Keratinocyte (primary cell): ENCODE measurements at regions not wholly inside any gene's neighbourhood (a gene's known extent, or its start where the extent isn't known, plus 50 kb on each side); places are given as distances from the start of the nearest gene placed in this dataset.

ENCODE experiments used
- DNase-seq: peaks from one replicate; pipeline ENCODE4 v3.0.0-alpha.2; 2011; ENCODE audit warnings: low read depth, missing footprints, low spot score
- FAIRE-seq: peaks from 2 replicates; lab custom pipeline; 2011; peaks lifted over from hg19 to GRCh38; lab: Jason Lieb, UNC
- H2AFZ ChIP-seq: 2 replicates; pipeline ENCODE4 v1.6.0; 2012; ENCODE audit warnings: low read length, control low read depth, inconsistent platforms; ENCODE audit not compliant: control insufficient read depth
- H3K27ac ChIP-seq: 2 replicates; pipeline ENCODE4 v1.5.1; 2011; ENCODE audit warnings: low read length; ENCODE audit not compliant: control insufficient read depth, insufficient read depth
- H3K27me3 ChIP-seq: 3 replicates; pipeline ENCODE4 v1.6.0; 2011; ENCODE audit warnings: low read length; ENCODE audit not compliant: control insufficient read depth, insufficient read depth; ENCODE audit errors: extremely low read depth
- H3K36me3 ChIP-seq, 2 experiments: 2 replicates in 1 of 2; 3 replicates in 1 of 2; pipeline ENCODE4 v1.5.1; 2011; ENCODE audit warnings: low read length in 2 of 2, mild to moderate bottlenecking in 1 of 2; ENCODE audit not compliant: control insufficient read depth in 2 of 2, insufficient read depth in 2 of 2; ENCODE audit errors: extremely low read depth in 1 of 2
- H3K4me1 ChIP-seq: 3 replicates; pipeline ENCODE4 v1.5.1; 2011; ENCODE audit warnings: low read length; ENCODE audit not compliant: control insufficient read depth, insufficient read depth; ENCODE audit errors: extremely low read depth
- H3K4me2 ChIP-seq: 3 replicates; pipeline ENCODE4 v1.6.0; 2011; ENCODE audit warnings: low read depth, low read length; ENCODE audit not compliant: control insufficient read depth, insufficient read depth; ENCODE audit errors: extremely low read depth
- H3K4me3 ChIP-seq, 3 experiments: fragments of 200-600 bp in 1 of 3; sonication (generic) in 1 of 3; 2 replicates in 2 of 3; 3 replicates in 1 of 3; pipeline ENCODE4 v1.5.1; 2011 to 2016; ENCODE audit warnings: low read length in 3 of 3, mild to moderate bottlenecking in 3 of 3, control low read depth in 2 of 3, inconsistent platforms in 1 of 3, low read depth in 1 of 3, mixed read lengths in 1 of 3, mixed run types in 1 of 3, moderate library complexity in 1 of 3; ENCODE audit not compliant: control insufficient read depth in 2 of 3, insufficient read depth in 2 of 3; ENCODE audit errors: extremely low read depth in 1 of 3
- H3K79me2 ChIP-seq: 2 replicates; pipeline ENCODE4 v1.6.0; 2012; ENCODE audit warnings: low read length; ENCODE audit not compliant: control insufficient read depth, insufficient read depth
- H3K9ac ChIP-seq: 3 replicates; pipeline ENCODE4 v1.6.0; 2011; ENCODE audit warnings: low read length; ENCODE audit not compliant: control insufficient read depth, insufficient read depth; ENCODE audit errors: extremely low read depth
- H3K9me1 ChIP-seq: 3 replicates; pipeline ENCODE4 v1.6.0; 2011; ENCODE audit warnings: low read length; ENCODE audit not compliant: control insufficient read depth, insufficient read depth; ENCODE audit errors: extremely low read depth
- H3K9me3 ChIP-seq: 2 replicates; pipeline ENCODE4 v1.5.1; 2012; ENCODE audit warnings: low read depth, low read length; ENCODE audit not compliant: control insufficient read depth
- H4K20me1 ChIP-seq: 3 replicates; pipeline ENCODE4 v1.6.0; 2011; ENCODE audit warnings: low read length; ENCODE audit not compliant: control insufficient read depth, insufficient read depth; ENCODE audit errors: extremely low read depth
- EZH2 ChIP-seq: IDR thresholded peaks from one replicate; pipeline ENCODE4 v1.6.1; 2012; ENCODE audit warnings: inconsistent platforms, mild to moderate bottlenecking, low read length, moderate library complexity
- dilution Hi-C: fragments of 300-500 bp; cut with MboI; formaldehyde crosslinking; loops from one replicate; pipeline ENCODE4 v1.7.0; 2020; ENCODE audit warnings: low sequenced_read_pairs; ENCODE audit not compliant: extremely low pct_ligation_motif_present
- TF ChIP-seq, protein P1 (sequence below), 3 experiments: IDR thresholded peaks in 1 of 3; conservative IDR thresholded peaks in 1 of 3; optimal IDR thresholded peaks in 1 of 3; 2 replicates in 2 of 3; 3 replicates in 1 of 3; pipeline versions ENCODE3 to v1.5.1; 2011; ENCODE audit warnings: low read length in 3 of 3, mild to moderate bottlenecking in 3 of 3, moderate library complexity in 2 of 3, control low read depth in 1 of 3, inconsistent platforms in 1 of 3; ENCODE audit not compliant: insufficient read depth in 2 of 3; ENCODE audit errors: extremely low read depth in 1 of 3

DNA sequence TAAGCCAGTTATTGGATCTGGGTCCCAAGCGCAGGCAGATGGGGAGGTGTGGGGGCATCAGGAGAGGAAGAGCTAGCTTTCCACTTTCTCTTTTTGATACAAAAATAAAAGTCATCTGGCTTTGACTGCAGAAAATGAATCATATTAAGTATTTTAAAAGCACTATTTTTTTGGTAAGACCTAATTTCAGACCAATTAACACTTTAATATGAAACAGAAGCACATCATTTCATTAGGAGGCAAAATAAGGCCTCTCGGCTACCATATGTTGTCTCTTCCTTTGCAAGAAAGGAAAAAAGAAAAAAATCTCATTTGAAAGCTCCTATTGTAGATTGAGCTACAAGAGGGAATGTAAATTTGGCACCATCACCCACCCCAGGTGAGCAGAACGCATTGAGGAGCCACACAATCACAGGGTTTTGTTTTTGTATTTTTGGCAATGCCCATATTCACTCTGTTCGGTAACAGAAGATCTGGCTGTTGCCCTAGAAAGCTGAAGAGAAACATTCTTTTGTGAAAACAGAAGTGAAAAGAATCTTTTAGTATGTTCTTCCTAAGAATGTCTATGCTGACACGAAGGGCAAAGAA, 390.7 kb upstream of the ETAA1 start:
- FAIRE-seq (no peak), DNase-seq (no peak)
- no peak overlapping the region for H3K27ac ChIP-seq
- H3K4me1 ChIP-seq, result no peaks in the 10 kb centered on the region
- no peaks in the 10 kb centered on the region for H3K79me2 ChIP-seq
- H3K9ac ChIP-seq, result no peak overlapping the region
- H3K36me3 ChIP-seq, result no peaks in the 10 kb centered on the region
- H4K20me1 ChIP-seq, result no peaks in the 10 kb centered on the region
- dilution Hi-C loops, result no loop called here
- no peaks in the 10 kb centered on the region for H3K9me3 ChIP-seq
- H3K4me2 ChIP-seq, result no peak overlapping the region
- no peaks in the 10 kb centered on the region for H3K9me1 ChIP-seq
- no peaks in the 10 kb centered on the region for H3K27me3 ChIP-seq
- H3K4me3 ChIP-seq, result no peak overlapping the region
- no peak for TF ChIP-seq EZH2
- H2AFZ ChIP-seq, result no peak overlapping the region

DNA sequence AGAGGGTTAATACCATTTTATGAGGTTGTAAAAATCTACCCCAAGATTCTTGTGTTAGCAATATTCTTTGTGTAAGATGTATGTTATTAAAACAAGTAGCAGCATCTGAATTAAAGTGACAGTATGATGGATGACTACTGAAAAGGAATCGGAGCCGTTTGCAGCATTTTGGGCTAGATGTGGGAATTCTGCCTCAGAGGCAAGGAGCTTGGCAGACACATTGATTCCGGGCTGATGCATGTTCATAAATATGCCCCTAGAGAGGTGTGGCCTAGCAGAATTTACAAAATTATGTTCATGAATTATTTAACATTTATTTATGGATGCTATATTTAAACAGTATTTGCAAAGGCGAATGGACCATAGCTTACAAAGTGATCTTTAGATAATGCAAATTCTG, 389.0 kb upstream of the ETAA1 start:
- Histone ChIP-seq H3K4me3 (no peak overlapping the region), H3K27me3 (no peaks in the 10 kb centered on the region), H3K4me2 (no peak overlapping the region), H3K36me3 (no peaks in the 10 kb centered on the region), H2AFZ (no peak overlapping the region), H3K9me1 (no peaks in the 10 kb centered on the region), H3K27ac (no peak overlapping the region), H3K79me2 (no peaks in the 10 kb centered on the region), H3K9me3 (no peaks in the 10 kb centered on the region), H3K9ac (no peak overlapping the region), H3K4me1 (no peaks in the 10 kb centered on the region), H4K20me1 (no peaks in the 10 kb centered on the region)
- dilution Hi-C loops, result no loop called here
- TF ChIP-seq, protein P1, sequence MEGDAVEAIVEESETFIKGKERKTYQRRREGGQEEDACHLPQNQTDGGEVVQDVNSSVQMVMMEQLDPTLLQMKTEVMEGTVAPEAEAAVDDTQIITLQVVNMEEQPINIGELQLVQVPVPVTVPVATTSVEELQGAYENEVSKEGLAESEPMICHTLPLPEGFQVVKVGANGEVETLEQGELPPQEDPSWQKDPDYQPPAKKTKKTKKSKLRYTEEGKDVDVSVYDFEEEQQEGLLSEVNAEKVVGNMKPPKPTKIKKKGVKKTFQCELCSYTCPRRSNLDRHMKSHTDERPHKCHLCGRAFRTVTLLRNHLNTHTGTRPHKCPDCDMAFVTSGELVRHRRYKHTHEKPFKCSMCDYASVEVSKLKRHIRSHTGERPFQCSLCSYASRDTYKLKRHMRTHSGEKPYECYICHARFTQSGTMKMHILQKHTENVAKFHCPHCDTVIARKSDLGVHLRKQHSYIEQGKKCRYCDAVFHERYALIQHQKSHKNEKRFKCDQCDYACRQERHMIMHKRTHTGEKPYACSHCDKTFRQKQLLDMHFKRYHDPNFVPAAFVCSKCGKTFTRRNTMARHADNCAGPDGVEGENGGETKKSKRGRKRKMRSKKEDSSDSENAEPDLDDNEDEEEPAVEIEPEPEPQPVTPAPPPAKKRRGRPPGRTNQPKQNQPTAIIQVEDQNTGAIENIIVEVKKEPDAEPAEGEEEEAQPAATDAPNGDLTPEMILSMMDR (optimal IDR thresholded peaks at IDR 0.05 in 1 of 3, IDR thresholded peaks at IDR 0.05 in 1 of 3, conservative IDR thresholded peaks at IDR 0.05 in 1 of 3; ENCODE audit: extremely low read depth in 1 of 3, insufficient read depth in 2 of 3, low read length in 3 of 3), result no peak
- TF ChIP-seq EZH2, result no peak
- FAIRE-seq (no peak), DNase-seq (no peak)

DNA sequence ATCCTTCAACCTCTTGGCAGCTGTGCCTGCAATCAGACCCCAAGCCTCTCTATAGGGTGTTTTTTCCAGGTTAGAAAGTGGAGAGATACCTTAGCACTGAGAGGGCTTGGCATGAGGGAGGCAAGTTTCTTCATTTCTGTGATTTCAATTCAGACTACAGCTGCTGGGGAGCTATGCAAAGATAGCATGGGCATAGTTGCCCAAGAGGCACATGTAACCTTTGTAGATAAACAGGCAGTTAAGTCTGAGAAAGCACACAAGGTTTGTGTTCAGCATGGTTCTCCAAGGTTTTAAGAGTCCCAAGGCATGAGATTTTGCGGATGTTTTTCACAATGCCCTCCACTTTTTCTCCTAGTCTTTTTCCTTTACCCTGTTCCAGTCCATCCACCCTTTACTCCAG, 385.0 kb upstream of the ETAA1 start:
- DNase-seq (no peak), FAIRE-seq (no peak)
- Histone ChIP-seq H3K4me1 (no peaks in the 10 kb centered on the region), H2AFZ (no peak overlapping the region), H3K9me1 (no peaks in the 10 kb centered on the region), H4K20me1 (no peaks in the 10 kb centered on the region), H3K9me3 (no peaks in the 10 kb centered on the region), H3K79me2 (no peaks in the 10 kb centered on the region), H3K36me3 (no peaks in the 10 kb centered on the region), H3K4me3 (no peak overlapping the region), H3K27ac (no peak overlapping the region), H3K4me2 (no peak overlapping the region), H3K27me3 (no peaks in the 10 kb centered on the region), H3K9ac (no peak overlapping the region)
- TF ChIP-seq, protein P1 (optimal IDR thresholded peaks at IDR 0.05 in 1 of 3, IDR thresholded peaks at IDR 0.05 in 1 of 3, conservative IDR thresholded peaks at IDR 0.05 in 1 of 3; ENCODE audit: extremely low read depth in 1 of 3, insufficient read depth in 2 of 3, low read length in 3 of 3), result no peak
- TF ChIP-seq EZH2, result no peak
- dilution Hi-C loops, result no loop called here
